ENCODE measurements at regions not wholly inside any gene's neighbourhood (a gene's known extent, or its start where the extent isn't known, plus 50 kb on each side); places are given as distances from the start of the nearest gene placed in this dataset.

DNA sequence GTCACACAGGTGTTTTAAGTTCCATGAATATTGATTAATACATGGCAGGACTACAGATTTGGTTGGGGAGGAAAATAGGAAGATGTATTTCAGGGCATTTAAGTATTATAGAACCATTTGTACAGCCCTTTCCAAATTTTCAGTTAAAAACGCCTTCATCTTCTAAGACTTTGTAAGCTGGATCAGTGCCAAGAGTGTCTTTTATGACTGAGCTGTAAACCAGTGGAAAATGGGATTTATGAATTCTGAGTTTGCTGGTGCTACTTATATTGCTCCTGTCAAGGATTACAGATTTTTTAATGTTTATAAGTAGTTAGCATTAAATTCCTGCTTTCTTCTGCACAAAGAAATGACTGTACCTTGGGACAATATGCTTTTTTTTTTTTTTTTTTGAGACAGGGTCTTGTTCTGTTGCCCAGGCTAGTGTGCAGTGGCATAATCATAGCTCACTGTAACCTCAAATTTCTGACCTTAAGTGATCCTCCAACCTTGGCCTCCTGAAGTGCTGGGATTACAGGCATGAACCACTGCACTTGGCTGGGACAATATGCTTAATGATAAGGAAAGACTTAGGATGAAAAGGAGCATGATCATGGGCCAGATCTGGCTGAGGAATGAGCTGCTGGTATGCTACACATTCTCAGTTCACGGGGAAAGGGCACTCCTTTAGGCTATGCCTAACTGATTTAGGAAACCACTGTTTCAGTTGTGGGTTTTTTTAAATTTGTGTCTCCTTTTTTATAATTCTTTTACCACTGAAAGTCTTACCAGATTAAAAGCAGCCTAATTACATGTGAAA lies 113.6 kb upstream of the MTNR1B start:
- no peak for TF ChIP-seq EZH2 (IDR thresholded peaks at IDR 0.05)
- TF ChIP-seq, protein P1, sequence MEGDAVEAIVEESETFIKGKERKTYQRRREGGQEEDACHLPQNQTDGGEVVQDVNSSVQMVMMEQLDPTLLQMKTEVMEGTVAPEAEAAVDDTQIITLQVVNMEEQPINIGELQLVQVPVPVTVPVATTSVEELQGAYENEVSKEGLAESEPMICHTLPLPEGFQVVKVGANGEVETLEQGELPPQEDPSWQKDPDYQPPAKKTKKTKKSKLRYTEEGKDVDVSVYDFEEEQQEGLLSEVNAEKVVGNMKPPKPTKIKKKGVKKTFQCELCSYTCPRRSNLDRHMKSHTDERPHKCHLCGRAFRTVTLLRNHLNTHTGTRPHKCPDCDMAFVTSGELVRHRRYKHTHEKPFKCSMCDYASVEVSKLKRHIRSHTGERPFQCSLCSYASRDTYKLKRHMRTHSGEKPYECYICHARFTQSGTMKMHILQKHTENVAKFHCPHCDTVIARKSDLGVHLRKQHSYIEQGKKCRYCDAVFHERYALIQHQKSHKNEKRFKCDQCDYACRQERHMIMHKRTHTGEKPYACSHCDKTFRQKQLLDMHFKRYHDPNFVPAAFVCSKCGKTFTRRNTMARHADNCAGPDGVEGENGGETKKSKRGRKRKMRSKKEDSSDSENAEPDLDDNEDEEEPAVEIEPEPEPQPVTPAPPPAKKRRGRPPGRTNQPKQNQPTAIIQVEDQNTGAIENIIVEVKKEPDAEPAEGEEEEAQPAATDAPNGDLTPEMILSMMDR (IDR thresholded peaks at IDR 0.05) = no peak
